ENCODE measurements at regions not wholly inside any gene's neighbourhood (a gene's known extent, or its start where the extent isn't known, plus 50 kb on each side); places are given as distances from the start of the nearest gene placed in this dataset.

DNA sequence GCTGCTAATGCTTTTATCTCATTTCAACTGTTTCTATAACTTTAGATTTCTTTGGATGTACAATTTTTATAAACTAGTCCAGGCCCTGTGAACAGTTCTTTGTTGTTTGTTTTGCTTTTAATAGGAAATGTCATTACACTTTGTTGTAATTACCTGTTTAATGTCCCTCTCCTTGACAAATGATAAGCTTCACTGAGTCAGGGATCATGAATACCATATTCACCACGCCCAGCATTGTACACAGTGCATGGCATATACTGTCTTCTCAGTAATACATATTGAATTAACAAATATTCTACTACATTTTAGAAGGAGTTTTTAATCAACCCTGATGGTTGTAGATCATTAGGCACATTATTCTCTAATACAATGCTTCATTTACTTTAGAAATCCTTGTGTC is 1105.0 kb downstream of the MAT2B start:
- no peak for TF ChIP-seq CTCF (IDR thresholded peaks at IDR 0.05; ENCODE audit: insufficient read depth, low read length, poor library complexity, severe bottlenecking)
- Histone ChIP-seq H3K27me3 (ENCODE audit: control insufficient read depth, insufficient read depth, low read length) (no peaks in the 10 kb centered on the region), H3K36me3 (ENCODE audit: control insufficient read depth, insufficient read depth, low read length) (no peaks in the 10 kb centered on the region), H3K4me3 (ENCODE audit: low read depth, low read length) (no peak overlapping the region)
- DNase-seq (ENCODE audit: low read depth), result no peak

- Histone ChIP-seq H3K4me3 (ENCODE audit: low read depth, low read length) (no peak overlapping the region), H3K36me3 (ENCODE audit: control insufficient read depth, insufficient read depth, low read length) (no peaks in the 10 kb centered on the region), H3K27me3 (ENCODE audit: control insufficient read depth, insufficient read depth, low read length) (no peaks in the 10 kb centered on the region)
- no peak for TF ChIP-seq CTCF (IDR thresholded peaks at IDR 0.05; ENCODE audit: insufficient read depth, low read length, poor library complexity, severe bottlenecking)
- no peak for DNase-seq (ENCODE audit: low read depth)
Measured at GRCh38 chr5:164614707-164615106, 1109.3 kb downstream of the MAT2B start.

- no peak for DNase-seq (ENCODE audit: low read depth)
- no peak for TF ChIP-seq CTCF (IDR thresholded peaks at IDR 0.05; ENCODE audit: insufficient read depth, low read length, poor library complexity, severe bottlenecking)
- Histone ChIP-seq H3K27me3 (ENCODE audit: control insufficient read depth, insufficient read depth, low read length) (no peaks in the 10 kb centered on the region), H3K36me3 (ENCODE audit: control insufficient read depth, insufficient read depth, low read length) (no peaks in the 10 kb centered on the region), H3K4me3 (ENCODE audit: low read depth, low read length) (no peak overlapping the region)
Measured at GRCh38 chr5:164617290-164617689, 1111.9 kb downstream of the MAT2B start.

- DNase-seq (ENCODE audit: low read depth), result no peak
- TF ChIP-seq CTCF (IDR thresholded peaks at IDR 0.05; ENCODE audit: insufficient read depth, low read length, poor library complexity, severe bottlenecking), result no peak
- Histone ChIP-seq H3K27me3 (ENCODE audit: control insufficient read depth, insufficient read depth, low read length) (no peaks in the 10 kb centered on the region), H3K36me3 (ENCODE audit: control insufficient read depth, insufficient read depth, low read length) (no peaks in the 10 kb centered on the region), H3K4me3 (ENCODE audit: low read depth, low read length) (no peak overlapping the region)
Measured at GRCh38 chr5:164627021-164627420, 1121.6 kb downstream of the MAT2B start.

DNA sequence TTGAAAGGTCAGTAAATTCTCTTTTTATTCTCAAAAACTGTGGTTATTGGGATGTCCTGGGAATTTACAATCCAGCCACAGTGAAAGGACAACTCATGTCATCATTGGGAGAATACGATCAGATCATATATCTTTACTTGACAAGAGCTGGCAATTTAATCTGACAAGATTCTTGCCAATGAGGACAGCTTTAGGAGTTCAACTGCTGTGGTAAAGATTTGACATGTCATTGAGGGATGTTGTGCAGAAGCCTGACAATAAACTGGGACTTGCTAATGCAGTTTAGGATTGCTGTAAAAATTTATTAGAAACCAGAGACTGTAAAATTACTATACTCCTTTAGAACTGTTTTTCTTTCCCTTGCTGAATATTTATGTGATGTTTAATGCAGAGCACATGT is 1131.0 kb downstream of the MAT2B start:
- Histone ChIP-seq H3K27me3 (ENCODE audit: control insufficient read depth, insufficient read depth, low read length) (no peaks in the 10 kb centered on the region), H3K36me3 (ENCODE audit: control insufficient read depth, insufficient read depth, low read length) (no peaks in the 10 kb centered on the region), H3K4me3 (ENCODE audit: low read depth, low read length) (no peak overlapping the region)
- DNase-seq (ENCODE audit: low read depth), result no peak
- TF ChIP-seq CTCF (IDR thresholded peaks at IDR 0.05; ENCODE audit: insufficient read depth, low read length, poor library complexity, severe bottlenecking), result no peak

- no peak for TF ChIP-seq CTCF (IDR thresholded peaks at IDR 0.05; ENCODE audit: insufficient read depth, low read length, poor library complexity, severe bottlenecking)
Measured at GRCh38 chr5:164637931-164638521, 1132.6 kb downstream of the MAT2B start.

More at GRCh38 chr5:164637931-164638521, 1132.6 kb downstream of the MAT2B start:
- H3K27me3 ChIP-seq (ENCODE audit: control insufficient read depth, insufficient read depth, low read length), result no peaks in the 10 kb centered on the region
- DNase-seq (ENCODE audit: low read depth), result no peak
- H3K36me3 ChIP-seq (ENCODE audit: control insufficient read depth, insufficient read depth, low read length), result no peaks in the 10 kb centered on the region
- no peak overlapping the region for H3K4me3 ChIP-seq (ENCODE audit: low read depth, low read length)

Data from kidney epithelial cell (primary cell).